GM18520 (cell line): ENCODE measurements at regions not wholly inside any gene's neighbourhood (a gene's known extent, or its start where the extent isn't known, plus 50 kb on each side); places are given as distances from the start of the nearest gene placed in this dataset.
"Not testable (repeated sequence)": the region's sequence is repeated elsewhere in the genome, so short reads cannot be mapped to it uniquely, and the experiment has no call there.

Experiments used
- ATAC-seq: cut with Tn5 transposase; IDR thresholded peaks from one replicate; pipeline ENCODE4 v1.9.1; 2021; ENCODE audit not compliant: unreplicated experiment

- ATAC-seq: no peak
These were observed 130.4 kb upstream of the MON1B start for GRCh38 chr16:77060614-77061013.

GRCh38 chr16:77062878-77063675 is 127.9 kb upstream of the MON1B start:
- ATAC-seq: no peak

- no peak for ATAC-seq
These were observed 127.3 kb upstream of the MON1B start for GRCh38 chr16:77063676-77064016.

GRCh38 chr16:77064037-77064436 is 127.0 kb upstream of the MON1B start:
- no peak for ATAC-seq

- ATAC-seq: no peak
These were observed 124.0 kb upstream of the MON1B start for GRCh38 chr16:77066896-77067496.

- no peak for ATAC-seq
These were observed 123.1 kb upstream of the MON1B start for GRCh38 chr16:77067900-77068299.

GRCh38 chr16:77068402-77068801 is 122.6 kb upstream of the MON1B start:
- ATAC-seq: no peak

GRCh38 chr16:77069929-77070328 is 121.1 kb upstream of the MON1B start:
- no peak for ATAC-seq

- no peak for ATAC-seq
These were observed 120.3 kb upstream of the MON1B start for GRCh38 chr16:77070683-77071082.

GRCh38 chr16:77076839-77077238 is 114.2 kb upstream of the MON1B start:
- no peak for ATAC-seq

GRCh38 chr16:77077256-77077922 is 113.6 kb upstream of the MON1B start:
- ATAC-seq: no peak

GRCh38 chr16:77085981-77086380 is 105.0 kb upstream of the MON1B start:
- ATAC-seq: no peak

- ATAC-seq: no peak
These were observed 100.9 kb upstream of the MON1B start for GRCh38 chr16:77090062-77090461.

- ATAC-seq: no peak
These were observed 97.7 kb upstream of the MON1B start for GRCh38 chr16:77093309-77093708.

- ATAC-seq: no peak
These were observed 97.0 kb upstream of the MON1B start for GRCh38 chr16:77093999-77094398.

GRCh38 chr16:77111056-77111565 is 79.9 kb upstream of the MON1B start:
- ATAC-seq: no peak

- ATAC-seq: no peak
These were observed 78.2 kb upstream of the MON1B start for GRCh38 chr16:77112746-77113145.

GRCh38 chr16:77113835-77114234 is 77.2 kb upstream of the MON1B start:
- ATAC-seq: no peak

- ATAC-seq: not testable (repeated sequence)
These were observed 76.6 kb upstream of the MON1B start for GRCh38 chr16:77114361-77114760.

GRCh38 chr16:77116856-77117255 is 74.1 kb upstream of the MON1B start:
- no peak for ATAC-seq

- no peak for ATAC-seq
These were observed 73.3 kb upstream of the MON1B start for GRCh38 chr16:77117707-77118106.

GRCh38 chr16:77131398-77131797 is 59.6 kb upstream of the MON1B start:
- ATAC-seq: no peak
